ENCODE measurements at regions not wholly inside any gene's neighbourhood (a gene's known extent, or its start where the extent isn't known, plus 50 kb on each side); places are given as distances from the start of the nearest gene placed in this dataset.

DNA sequence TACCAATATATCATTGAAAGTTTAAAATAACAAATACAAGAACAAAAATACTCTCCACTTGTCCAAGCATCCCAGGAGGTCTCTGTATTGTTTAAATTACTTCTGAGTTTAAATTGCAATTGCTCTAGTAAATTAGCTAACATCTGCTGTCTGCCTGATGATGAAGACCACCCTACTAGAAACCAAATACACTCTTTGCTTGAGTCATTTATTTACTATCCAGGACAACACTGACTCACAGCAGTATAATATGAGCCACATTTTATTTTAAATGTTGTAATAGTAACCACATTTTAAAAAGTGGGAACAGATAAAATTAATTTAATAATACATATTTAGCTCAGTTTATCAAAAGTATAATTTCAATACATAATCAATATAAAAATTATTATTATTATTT lies 62.9 kb upstream of the EEA1 start:
- ATAC-seq (peak; percentile 68), DNase-seq (peak; percentile 41)
- Histone ChIP-seq H3F3A (ENCODE audit: low read length, unreplicated experiment) (no peaks in the 10 kb centered on the region), H3K4me2 (ENCODE audit: low read length) (peak overlapping the region; percentile 2; the same call in 1 of the 2 replicates), H3K27me3 (ENCODE audit: low read length) (no peaks in the 10 kb centered on the region), H3K4me3 (ENCODE audit: low read length) (no peak overlapping the region), H3K9ac (ENCODE audit: low read length) (no peak overlapping the region), H3K27ac (ENCODE audit: low read length) (no peak overlapping the region), H4K20me1 (ENCODE audit: low read length) (no peaks in the 10 kb centered on the region), H2AFZ (ENCODE audit: low read length) (no peak overlapping the region), H3K79me2 (ENCODE audit: low read length) (no peaks in the 10 kb centered on the region), H3K36me3 (ENCODE audit: low read depth, low read length) (no peaks in the 10 kb centered on the region), H3K4me1 (ENCODE audit: insufficient read depth, low read length) (peaks cover 7% of the 10 kb centered on the region), H3K9me3 (ENCODE audit: low read length) (no peaks in the 10 kb centered on the region), H3K9me2 (replicated peaks; ENCODE audit: low read length) (no peaks in the 10 kb centered on the region)
- intact Hi-C loops (cut with micrococcal nuclease), result loop anchor here (5.0 kb wide), 1 partner anchor 100 kb away; no protein-coding TSS in a partner anchor
- TF ChIP-seq, protein P1, sequence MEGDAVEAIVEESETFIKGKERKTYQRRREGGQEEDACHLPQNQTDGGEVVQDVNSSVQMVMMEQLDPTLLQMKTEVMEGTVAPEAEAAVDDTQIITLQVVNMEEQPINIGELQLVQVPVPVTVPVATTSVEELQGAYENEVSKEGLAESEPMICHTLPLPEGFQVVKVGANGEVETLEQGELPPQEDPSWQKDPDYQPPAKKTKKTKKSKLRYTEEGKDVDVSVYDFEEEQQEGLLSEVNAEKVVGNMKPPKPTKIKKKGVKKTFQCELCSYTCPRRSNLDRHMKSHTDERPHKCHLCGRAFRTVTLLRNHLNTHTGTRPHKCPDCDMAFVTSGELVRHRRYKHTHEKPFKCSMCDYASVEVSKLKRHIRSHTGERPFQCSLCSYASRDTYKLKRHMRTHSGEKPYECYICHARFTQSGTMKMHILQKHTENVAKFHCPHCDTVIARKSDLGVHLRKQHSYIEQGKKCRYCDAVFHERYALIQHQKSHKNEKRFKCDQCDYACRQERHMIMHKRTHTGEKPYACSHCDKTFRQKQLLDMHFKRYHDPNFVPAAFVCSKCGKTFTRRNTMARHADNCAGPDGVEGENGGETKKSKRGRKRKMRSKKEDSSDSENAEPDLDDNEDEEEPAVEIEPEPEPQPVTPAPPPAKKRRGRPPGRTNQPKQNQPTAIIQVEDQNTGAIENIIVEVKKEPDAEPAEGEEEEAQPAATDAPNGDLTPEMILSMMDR (conservative IDR thresholded peaks at IDR 0.05; ENCODE audit: low read depth, low read length), result no peak
- no peak for TF ChIP-seq EZH2 (IDR thresholded peaks at IDR 0.05; ENCODE audit: low read length, unreplicated experiment)
- no peak for TF ChIP-seq EZH2phosphoT487 (IDR thresholded peaks at IDR 0.05; ENCODE audit: borderline replicate concordance, low read length)
- no TSS peak for BruUV-seq (replicated peaks)
- CTCF ChIA-PET, result no interaction called here
- POLR2A ChIA-PET (ENCODE audit: unreplicated experiment), result no interaction called here

DNA sequence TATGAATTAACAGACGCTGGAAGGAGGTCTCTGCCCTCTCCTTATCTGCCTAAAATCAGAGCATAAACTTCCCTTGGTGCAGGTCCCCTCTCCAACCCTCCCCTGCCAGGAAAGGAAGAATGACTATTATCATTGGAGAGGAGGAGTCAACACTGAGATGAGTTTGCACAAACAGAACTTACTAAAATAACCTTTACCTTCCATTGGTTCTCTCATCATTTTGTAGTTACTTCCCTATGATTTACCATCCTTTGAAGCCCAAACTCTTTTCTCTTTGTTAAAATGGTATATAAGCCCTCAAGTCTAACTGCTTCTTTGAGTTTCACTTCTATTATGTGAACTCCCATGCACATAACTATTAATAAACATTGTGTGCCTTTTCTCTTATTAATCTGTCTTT lies 64.2 kb upstream of the EEA1 start:
- no peak overlapping the region for H2AFZ ChIP-seq (ENCODE audit: low read length)
- BruUV-seq (replicated peaks), result no TSS peak
- no peak overlapping the region for H3K27ac ChIP-seq (ENCODE audit: low read length)
- no peak overlapping the region for H3K4me2 ChIP-seq (ENCODE audit: low read length)
- no peaks in the 10 kb centered on the region for H4K20me1 ChIP-seq (ENCODE audit: low read length)
- no peaks in the 10 kb centered on the region for H3K9me2 ChIP-seq (replicated peaks; ENCODE audit: low read length)
- H3K36me3 ChIP-seq (ENCODE audit: low read depth, low read length), result no peaks in the 10 kb centered on the region
- H3K4me1 ChIP-seq (ENCODE audit: insufficient read depth, low read length), result peaks cover 7% of the 10 kb centered on the region
- TF ChIP-seq EZH2 (IDR thresholded peaks at IDR 0.05; ENCODE audit: low read length, unreplicated experiment), result no peak
- no peak for TF ChIP-seq EZH2phosphoT487 (IDR thresholded peaks at IDR 0.05; ENCODE audit: borderline replicate concordance, low read length)
- TF ChIP-seq, protein P1 (conservative IDR thresholded peaks at IDR 0.05; ENCODE audit: low read depth, low read length), result no peak
- no peaks in the 10 kb centered on the region for H3K27me3 ChIP-seq (ENCODE audit: low read length)
- H3F3A ChIP-seq (ENCODE audit: low read length, unreplicated experiment), result no peaks in the 10 kb centered on the region
- intact Hi-C loops (cut with micrococcal nuclease), result loop anchor here (5.0 kb wide), 1 partner anchor 99 kb away; no protein-coding TSS in a partner anchor
- no peak overlapping the region for H3K4me3 ChIP-seq (ENCODE audit: low read length)
- ATAC-seq (no peak), DNase-seq (no peak)
- ChIA-PET CTCF (no interaction called here), POLR2A (ENCODE audit: unreplicated experiment) (no interaction called here)
- H3K9me3 ChIP-seq (ENCODE audit: low read length), result no peaks in the 10 kb centered on the region
- no peaks in the 10 kb centered on the region for H3K79me2 ChIP-seq (ENCODE audit: low read length)
- no peak overlapping the region for H3K9ac ChIP-seq (ENCODE audit: low read length)

DNA sequence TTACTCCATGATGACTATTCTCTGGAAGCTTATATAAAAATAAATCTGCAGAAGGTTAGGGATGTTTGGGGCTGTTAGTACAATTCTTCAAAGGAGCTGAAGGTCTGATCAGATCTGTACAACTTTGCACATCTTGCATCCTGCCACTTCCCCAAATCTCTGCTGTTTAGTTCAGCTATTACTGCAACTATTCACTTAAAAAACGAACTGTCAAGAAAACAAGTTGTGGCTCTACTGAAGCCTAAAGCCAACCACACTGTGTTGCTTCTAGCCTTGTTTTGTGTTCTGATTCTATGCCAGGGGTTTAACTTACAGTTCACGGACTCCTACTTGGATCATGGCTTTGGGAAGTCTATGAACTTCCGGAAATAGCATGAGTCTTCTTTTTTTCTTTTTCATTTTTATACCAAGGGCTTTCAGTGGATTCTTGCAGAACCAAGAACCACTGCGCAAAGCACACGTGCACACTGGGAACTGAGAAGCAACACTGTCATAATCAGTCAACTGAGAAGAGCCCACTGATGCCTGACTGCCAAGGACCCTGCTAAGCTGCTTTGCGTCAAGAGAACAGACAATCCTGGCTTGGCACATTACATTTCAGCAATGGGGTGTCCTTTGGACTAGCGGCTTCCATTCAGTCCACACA lies 66.3 kb upstream of the EEA1 start:
- ATAC-seq, result no peak
- Histone ChIP-seq H3K4me3 (ENCODE audit: low read length) (no peak overlapping the region), H3K4me2 (ENCODE audit: low read length) (no peak overlapping the region), H3K9me2 (replicated peaks; ENCODE audit: low read length) (no peaks in the 10 kb centered on the region), H3K9ac (ENCODE audit: low read length) (no peak overlapping the region), H3F3A (ENCODE audit: low read length, unreplicated experiment) (no peaks in the 10 kb centered on the region), H3K27ac (ENCODE audit: low read length) (no peak overlapping the region), H3K9me3 (ENCODE audit: low read length) (no peaks in the 10 kb centered on the region), H3K27me3 (ENCODE audit: low read length) (no peaks in the 10 kb centered on the region), H3K79me2 (ENCODE audit: low read length) (no peaks in the 10 kb centered on the region), H2AFZ (ENCODE audit: low read length) (no peak overlapping the region), H4K20me1 (ENCODE audit: low read length) (no peaks in the 10 kb centered on the region), H3K4me1 (ENCODE audit: insufficient read depth, low read length) (peaks cover 17% of the 10 kb centered on the region), H3K36me3 (ENCODE audit: low read depth, low read length) (no peaks in the 10 kb centered on the region)
- TF ChIP-seq EZH2 (IDR thresholded peaks at IDR 0.05; ENCODE audit: low read length, unreplicated experiment), result no peak
- TF ChIP-seq, protein P1 (conservative IDR thresholded peaks at IDR 0.05; ENCODE audit: low read depth, low read length), result no peak
- TF ChIP-seq EZH2phosphoT487 (IDR thresholded peaks at IDR 0.05; ENCODE audit: borderline replicate concordance, low read length), result no peak
- POLR2A ChIA-PET (ENCODE audit: unreplicated experiment), result no interaction called here
- CTCF ChIA-PET, result no interaction called here
- intact Hi-C loops (cut with micrococcal nuclease), result no loop called here
- no peak for DNase-seq
- BruUV-seq (replicated peaks), result no TSS peak

Data from PC-3 (cell line).